MM.1S (cell line): ENCODE measurements at regions not wholly inside any gene's neighbourhood (a gene's known extent, or its start where the extent isn't known, plus 50 kb on each side); places are given as distances from the start of the nearest gene placed in this dataset.

Source experiments
- DNase-seq: peaks from one replicate; pipeline ENCODE4 v3.0.0-alpha.2; 2015
- H2AFZ ChIP-seq: fragments of 300-600 bp; sonication (generic); 2 replicates; pipeline ENCODE4 v1.6.0; 2016; ENCODE audit warnings: antibody characterized with exemption, low read length
- H3F3A ChIP-seq: fragments of 300-600 bp; sonication (generic); 2 replicates; pipeline ENCODE4 v1.6.1; 2016; ENCODE audit warnings: mild to moderate bottlenecking, antibody characterized with exemption, low read length, moderate library complexity, mixed read lengths; ENCODE audit not compliant: insufficient read depth
- H3K27ac ChIP-seq: fragments of 300-600 bp; sonication (generic); 2 replicates; pipeline ENCODE4 v1.5.1; 2016; ENCODE audit warnings: mild to moderate bottlenecking, low read length
- H3K27me3 ChIP-seq: fragments of 300-600 bp; sonication (generic); replicated peaks from 2 replicates; pipeline ENCODE4 v1.6.0; 2016; ENCODE audit warnings: low read length; ENCODE audit not compliant: insufficient read depth
- H3K36me3 ChIP-seq: fragments of 300-600 bp; sonication (generic); replicated peaks from 2 replicates; pipeline ENCODE4 v1.6.1; 2016; ENCODE audit warnings: mild to moderate bottlenecking, low read length, mixed read lengths; ENCODE audit not compliant: insufficient read depth
- H3K4me1 ChIP-seq: fragments of 300-600 bp; sonication (generic); 2 replicates; pipeline ENCODE4 v1.6.1; 2016; ENCODE audit warnings: low read length, mixed read lengths
- H3K4me2 ChIP-seq: fragments of 300-600 bp; sonication (generic); 2 replicates; pipeline ENCODE4 v1.6.0; 2016; ENCODE audit warnings: low read depth, low read length
- H3K4me3 ChIP-seq: fragments of 300-600 bp; sonication (generic); 2 replicates; pipeline ENCODE4 v1.5.1; 2016; ENCODE audit warnings: low read length, mixed read lengths
- H3K79me2 ChIP-seq: fragments of 300-600 bp; sonication (generic); 2 replicates; pipeline ENCODE4 v1.6.1; 2016; ENCODE audit warnings: mixed run types, low read length, mixed read lengths
- H3K9ac ChIP-seq: fragments of 300-600 bp; sonication (generic); 2 replicates; pipeline ENCODE4 v1.6.1; 2016; ENCODE audit warnings: low read length, mixed read lengths
- H3K9me2 ChIP-seq: fragments of 300-600 bp; sonication (generic); replicated peaks from 2 replicates; pipeline ENCODE4 v1.6.1; 2016; ENCODE audit warnings: mild to moderate bottlenecking, low read length, mixed read lengths; ENCODE audit not compliant: insufficient read depth
- H3K9me3 ChIP-seq: fragments of 300-600 bp; sonication (generic); replicated peaks from 2 replicates; pipeline ENCODE4 v1.6.1; 2016; ENCODE audit warnings: mild to moderate bottlenecking, low read length, mixed read lengths; ENCODE audit not compliant: insufficient read depth
- H4K20me1 ChIP-seq: fragments of 300-600 bp; sonication (generic); 2 replicates; pipeline ENCODE4 v1.6.1; 2016; ENCODE audit warnings: mild to moderate bottlenecking, low read length, moderate library complexity, mixed read lengths; ENCODE audit not compliant: insufficient read depth
- EZH2 ChIP-seq: fragments of 300-600 bp; sonication (generic); optimal IDR thresholded peaks from 2 replicates; pipeline ENCODE3; 2017; ENCODE audit warnings: low read depth, mild to moderate bottlenecking, antibody characterized with exemption, low read length, mixed read lengths
- EZH2phosphoT487 ChIP-seq: fragments of 300-600 bp; sonication (generic); IDR thresholded peaks from 2 replicates; pipeline ENCODE4 v1.6.1; 2018; ENCODE audit warnings: antibody characterized with exemption, low read length
- TF ChIP-seq, protein P1 (sequence below): fragments of 300-600 bp; sonication (generic); IDR thresholded peaks from 2 replicates; pipeline ENCODE4 v1.5.1; 2016; ENCODE audit warnings: antibody characterized with exemption, low read length, mixed read lengths

- no peak overlapping the region for H3K4me3 ChIP-seq
- no peaks in the 10 kb centered on the region for H3K36me3 ChIP-seq
- H2AFZ ChIP-seq: no peak overlapping the region
- no peaks in the 10 kb centered on the region for H3K9me2 ChIP-seq
- H4K20me1 ChIP-seq: no peaks in the 10 kb centered on the region
- DNase-seq: no peak
- no peaks in the 10 kb centered on the region for H3K27me3 ChIP-seq
- no peaks in the 10 kb centered on the region for H3K4me1 ChIP-seq
- H3K27ac ChIP-seq: no peak overlapping the region
- no peak overlapping the region for H3K9ac ChIP-seq
- no peaks in the 10 kb centered on the region for H3K79me2 ChIP-seq
- H3K4me2 ChIP-seq: no peak overlapping the region
- no peaks in the 10 kb centered on the region for H3F3A ChIP-seq
- TF ChIP-seq, protein P1, sequence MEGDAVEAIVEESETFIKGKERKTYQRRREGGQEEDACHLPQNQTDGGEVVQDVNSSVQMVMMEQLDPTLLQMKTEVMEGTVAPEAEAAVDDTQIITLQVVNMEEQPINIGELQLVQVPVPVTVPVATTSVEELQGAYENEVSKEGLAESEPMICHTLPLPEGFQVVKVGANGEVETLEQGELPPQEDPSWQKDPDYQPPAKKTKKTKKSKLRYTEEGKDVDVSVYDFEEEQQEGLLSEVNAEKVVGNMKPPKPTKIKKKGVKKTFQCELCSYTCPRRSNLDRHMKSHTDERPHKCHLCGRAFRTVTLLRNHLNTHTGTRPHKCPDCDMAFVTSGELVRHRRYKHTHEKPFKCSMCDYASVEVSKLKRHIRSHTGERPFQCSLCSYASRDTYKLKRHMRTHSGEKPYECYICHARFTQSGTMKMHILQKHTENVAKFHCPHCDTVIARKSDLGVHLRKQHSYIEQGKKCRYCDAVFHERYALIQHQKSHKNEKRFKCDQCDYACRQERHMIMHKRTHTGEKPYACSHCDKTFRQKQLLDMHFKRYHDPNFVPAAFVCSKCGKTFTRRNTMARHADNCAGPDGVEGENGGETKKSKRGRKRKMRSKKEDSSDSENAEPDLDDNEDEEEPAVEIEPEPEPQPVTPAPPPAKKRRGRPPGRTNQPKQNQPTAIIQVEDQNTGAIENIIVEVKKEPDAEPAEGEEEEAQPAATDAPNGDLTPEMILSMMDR: no peak
- no peak for TF ChIP-seq EZH2phosphoT487
- TF ChIP-seq EZH2: no peak
- no peaks in the 10 kb centered on the region for H3K9me3 ChIP-seq
Measured at GRCh38 chr14:46747001-46747652, 95.5 kb upstream of the RPL10L start.

DNA sequence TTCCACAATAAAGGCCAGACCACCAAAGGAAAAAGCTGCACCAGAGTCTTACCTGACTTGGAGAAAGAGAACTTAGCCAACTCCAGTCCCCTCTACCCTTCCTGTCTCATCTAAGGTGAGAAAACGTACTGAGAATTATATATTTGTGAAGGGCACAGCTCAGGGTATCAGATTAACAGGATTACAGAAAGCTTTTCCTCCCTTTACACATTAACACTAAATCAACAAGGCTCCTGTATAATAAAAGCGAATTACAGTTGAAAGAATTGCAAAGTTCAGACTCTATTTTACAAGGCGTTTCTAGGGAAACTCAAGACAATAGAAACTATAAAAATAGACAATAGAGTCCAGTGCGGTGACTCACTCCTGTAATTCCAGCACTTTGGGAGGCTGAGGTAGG, 82.7 kb upstream of the RPL10L start:
- TF ChIP-seq EZH2phosphoT487 (no peak), EZH2 (no peak)
- TF ChIP-seq, protein P1: no peak

DNA sequence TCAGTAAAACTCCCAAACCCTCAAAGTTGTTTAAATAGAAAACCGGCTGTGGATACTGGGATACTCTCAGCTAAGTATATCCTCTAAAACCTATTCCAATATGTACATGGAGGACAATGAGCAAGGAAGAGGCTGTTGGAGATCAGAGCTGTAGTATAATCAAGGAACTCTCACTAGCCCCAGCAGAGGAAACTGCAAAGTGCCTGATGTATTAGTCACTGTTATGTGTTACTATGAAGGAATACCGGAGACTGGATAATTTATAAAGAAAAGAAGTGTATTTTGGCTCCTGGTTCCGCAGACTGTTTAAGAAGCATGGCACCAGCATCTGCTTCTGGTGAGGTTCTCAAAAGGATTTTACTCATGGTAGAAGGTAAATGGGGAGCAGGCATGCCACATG, 65.6 kb upstream of the RPL10L start:
- H3K9ac ChIP-seq: no peak overlapping the region
- no peaks in the 10 kb centered on the region for H3K36me3 ChIP-seq
- no peak overlapping the region for H3K4me3 ChIP-seq
- no peak overlapping the region for H3K4me2 ChIP-seq
- DNase-seq: no peak
- TF ChIP-seq EZH2: no peak
- no peak for TF ChIP-seq EZH2phosphoT487
- H3K9me2 ChIP-seq: no peaks in the 10 kb centered on the region
- no peaks in the 10 kb centered on the region for H4K20me1 ChIP-seq
- H3K4me1 ChIP-seq: no peaks in the 10 kb centered on the region
- H3F3A ChIP-seq: no peaks in the 10 kb centered on the region
- H3K27ac ChIP-seq: no peak overlapping the region
- no peaks in the 10 kb centered on the region for H3K9me3 ChIP-seq
- H2AFZ ChIP-seq: no peak overlapping the region
- H3K27me3 ChIP-seq: no peaks in the 10 kb centered on the region
- H3K79me2 ChIP-seq: no peaks in the 10 kb centered on the region

More for the DNA sequence above, 82.7 kb upstream of the RPL10L start:
- Histone ChIP-seq H3K4me2 (no peak overlapping the region), H3K9me2 (no peaks in the 10 kb centered on the region), H3K4me3 (no peak overlapping the region), H3F3A (no peaks in the 10 kb centered on the region), H2AFZ (no peak overlapping the region), H3K4me1 (no peaks in the 10 kb centered on the region), H3K36me3 (no peaks in the 10 kb centered on the region), H3K27ac (no peak overlapping the region), H3K9me3 (no peaks in the 10 kb centered on the region), H3K27me3 (no peaks in the 10 kb centered on the region), H4K20me1 (no peaks in the 10 kb centered on the region), H3K79me2 (no peaks in the 10 kb centered on the region), H3K9ac (no peak overlapping the region)
- no peak for DNase-seq
